NCI-H460 (cell line): ENCODE measurements at regions not wholly inside any gene's neighbourhood (a gene's known extent, or its start where the extent isn't known, plus 50 kb on each side); places are given as distances from the start of the nearest gene placed in this dataset.
"Not testable (repeated sequence)": the region's sequence is repeated elsewhere in the genome, so short reads cannot be mapped to it uniquely, and the experiment has no call there.

Source experiments
- DNase-seq: peaks from one replicate; pipeline ENCODE4 v3.0.0-alpha.2; 2016; ENCODE audit warnings: low read depth; ENCODE audit errors: extremely low read depth

DNA sequence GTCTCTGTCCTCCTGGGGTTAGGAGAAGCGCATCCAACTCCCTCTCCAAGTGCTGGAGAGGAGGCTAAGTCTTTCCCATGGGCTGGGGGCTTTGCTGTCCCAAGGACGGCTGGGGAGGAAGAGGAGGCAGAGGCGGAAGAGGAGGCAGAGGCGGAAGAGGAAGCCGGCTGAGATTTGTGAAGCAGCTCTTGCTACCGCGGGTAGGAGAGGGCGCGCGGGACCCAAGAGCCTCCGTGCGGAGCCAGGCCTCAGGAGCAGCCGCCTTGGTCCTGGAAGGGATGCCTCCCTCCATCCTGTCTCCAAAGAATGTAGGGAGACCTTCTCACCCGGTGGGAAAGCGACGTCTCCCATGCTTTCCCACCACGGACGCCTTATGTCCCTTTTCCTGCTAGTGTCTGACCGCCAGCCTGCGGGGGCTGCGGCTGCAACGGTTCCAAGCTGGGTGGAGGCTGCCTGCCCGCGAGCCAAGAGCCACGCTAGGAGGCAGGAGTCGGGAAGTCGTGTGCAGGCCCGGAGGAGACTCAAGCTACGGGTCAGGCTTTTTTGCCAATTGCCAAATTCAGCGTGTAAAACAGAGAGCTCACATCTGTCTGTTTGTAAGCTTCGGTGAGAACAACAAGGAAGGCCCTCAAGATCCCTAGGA, 320.3 kb downstream of the FAM72C start:
- no peak for DNase-seq

DNA sequence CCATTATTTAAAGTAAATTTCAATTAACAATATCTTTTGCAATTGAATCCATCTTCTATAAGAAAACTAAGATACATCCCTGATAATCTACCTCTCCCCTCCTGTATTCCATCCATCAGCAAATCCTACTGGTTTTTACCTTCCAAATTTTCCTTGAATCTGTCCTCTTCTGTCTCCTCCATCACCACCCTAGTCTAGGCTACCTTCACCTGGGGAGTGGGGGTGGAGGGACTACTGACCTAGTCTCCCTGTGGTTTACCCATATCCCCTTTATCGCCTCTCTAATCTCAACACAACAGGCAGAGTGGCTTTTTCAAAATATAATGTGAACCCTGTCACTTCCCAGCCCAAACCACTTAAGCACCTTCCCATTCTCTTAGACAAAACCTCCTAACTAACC, 327.8 kb downstream of the FAM72C start:
- DNase-seq, result not testable (repeated sequence)

- no peak for DNase-seq
These were observed 328.5 kb downstream of the FAM72C start for GRCh38 chr1:143643148-143643885.

GRCh38 chr1:143625886-143626285, 345.9 kb downstream of the FAM72C start:
- DNase-seq, result no peak

- DNase-seq, result no peak
These were observed 351.9 kb downstream of the FAM72C start for GRCh38 chr1:143619851-143620250.

GRCh38 chr1:143611159-143611558, 360.6 kb downstream of the FAM72C start:
- DNase-seq, result peak; percentile 9

GRCh38 chr1:143610196-143610595, 361.6 kb downstream of the FAM72C start:
- no peak for DNase-seq

GRCh38 chr1:143604887-143605286, 366.9 kb downstream of the FAM72C start:
- DNase-seq, result no peak

DNA sequence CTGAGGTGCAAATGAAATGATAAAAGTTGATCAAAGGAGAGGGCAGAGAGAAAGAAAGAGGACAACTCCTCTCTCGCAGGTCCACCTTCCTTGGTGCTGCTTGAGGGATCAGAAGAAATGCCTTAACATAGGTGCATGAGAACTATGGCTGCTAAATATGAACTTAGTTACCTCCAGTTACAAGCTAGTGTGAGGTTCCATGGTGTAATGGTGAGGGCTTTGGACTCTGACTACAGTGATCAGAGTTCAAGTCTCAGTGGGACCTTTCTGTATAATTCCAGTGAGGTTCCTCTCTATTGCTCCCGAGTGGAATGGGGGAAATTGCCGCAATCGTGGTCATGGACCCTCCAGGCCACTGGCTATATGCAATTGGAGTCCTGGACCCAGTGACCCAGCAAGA, 387.3 kb downstream of the FAM72C start:
- DNase-seq, result no peak

- DNase-seq, result no peak
These were observed 396.8 kb downstream of the FAM72C start for GRCh38 chr1:143574891-143575520.

DNA sequence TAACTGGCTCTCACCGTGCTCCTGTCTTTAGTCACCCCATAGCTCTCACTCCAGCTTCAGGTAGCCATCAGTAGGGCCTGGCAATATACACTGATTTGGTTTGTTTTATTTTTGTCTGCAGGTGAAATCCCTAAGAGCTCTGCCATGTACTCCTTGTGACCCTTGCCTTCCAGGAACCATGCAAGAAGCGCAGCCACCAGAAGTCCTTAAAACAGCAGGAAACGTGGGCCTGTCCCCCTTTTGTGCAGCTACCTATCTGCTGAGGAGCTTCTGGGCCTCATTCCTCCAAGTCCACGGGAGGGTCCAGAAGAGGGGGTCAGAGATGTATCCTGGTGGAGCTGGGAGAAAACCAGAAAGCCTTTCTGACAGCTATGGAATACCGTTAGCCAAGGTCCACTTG, 399.1 kb downstream of the FAM72C start:
- DNase-seq, result not testable (repeated sequence)

- not testable (repeated sequence) for DNase-seq
These were observed 408.0 kb downstream of the FAM72C start for GRCh38 chr1:143563761-143564160.

DNA sequence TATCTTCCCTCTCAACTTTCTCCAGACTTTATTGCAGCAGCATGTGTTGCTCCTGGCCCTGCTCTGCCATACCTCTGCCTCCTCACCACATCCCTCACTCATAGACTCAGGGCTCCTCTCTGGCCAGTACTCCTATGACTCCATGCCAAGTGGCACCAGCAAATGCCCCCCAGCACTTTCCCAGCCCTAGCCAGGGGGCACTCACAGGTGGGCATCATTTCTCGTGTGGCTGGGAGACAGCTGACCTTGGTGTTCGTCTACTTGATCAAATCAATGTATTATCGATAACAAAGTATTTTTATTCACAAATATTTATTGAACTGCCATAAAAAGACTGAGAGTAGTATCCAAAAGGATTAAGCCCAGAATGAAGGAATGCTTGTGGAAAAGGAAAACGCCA, 418.2 kb downstream of the FAM72C start:
- no peak for DNase-seq

- not testable (repeated sequence) for DNase-seq
These were observed 467.1 kb downstream of the FAM72C start for GRCh38 chr1:143504703-143505102.

DNA sequence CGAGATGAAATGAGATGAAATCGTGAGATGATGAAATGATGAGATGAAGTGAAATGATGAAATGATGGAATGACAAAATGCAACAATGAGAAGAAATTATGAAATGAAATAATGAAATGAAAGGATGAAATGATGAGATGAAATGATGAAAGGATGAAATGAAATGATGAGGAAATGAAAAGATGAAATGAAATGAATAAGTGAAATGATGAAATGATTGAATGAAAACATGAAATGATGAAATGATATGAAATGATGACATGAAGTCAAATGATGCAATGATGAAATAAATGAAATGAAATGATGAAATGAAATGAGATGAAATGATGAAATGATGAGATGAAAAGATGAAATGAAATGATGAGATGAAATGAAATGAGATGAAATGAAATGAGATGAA, 467.7 kb downstream of the FAM72C start:
- DNase-seq, result not testable (repeated sequence)

GRCh38 chr1:143503048-143503447, 468.7 kb downstream of the FAM72C start:
- not testable (repeated sequence) for DNase-seq

DNA sequence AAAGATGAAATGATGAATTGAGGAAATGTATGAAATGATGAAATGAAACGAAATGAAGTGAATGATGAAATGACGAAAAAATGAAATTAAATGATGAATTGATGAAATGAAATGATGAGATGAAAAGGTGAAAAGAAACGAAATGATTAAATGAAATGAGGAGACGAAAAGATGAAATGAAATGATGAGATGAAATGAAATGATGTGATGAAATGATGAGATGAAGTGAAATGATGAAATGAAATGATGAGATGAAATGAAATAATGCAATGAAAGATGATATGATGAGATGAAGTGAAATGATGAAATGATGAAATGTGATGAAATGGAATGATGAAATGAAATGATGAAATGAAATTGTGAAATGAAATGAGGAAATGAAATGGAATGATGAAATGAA, 469.7 kb downstream of the FAM72C start:
- not testable (repeated sequence) for DNase-seq

DNA sequence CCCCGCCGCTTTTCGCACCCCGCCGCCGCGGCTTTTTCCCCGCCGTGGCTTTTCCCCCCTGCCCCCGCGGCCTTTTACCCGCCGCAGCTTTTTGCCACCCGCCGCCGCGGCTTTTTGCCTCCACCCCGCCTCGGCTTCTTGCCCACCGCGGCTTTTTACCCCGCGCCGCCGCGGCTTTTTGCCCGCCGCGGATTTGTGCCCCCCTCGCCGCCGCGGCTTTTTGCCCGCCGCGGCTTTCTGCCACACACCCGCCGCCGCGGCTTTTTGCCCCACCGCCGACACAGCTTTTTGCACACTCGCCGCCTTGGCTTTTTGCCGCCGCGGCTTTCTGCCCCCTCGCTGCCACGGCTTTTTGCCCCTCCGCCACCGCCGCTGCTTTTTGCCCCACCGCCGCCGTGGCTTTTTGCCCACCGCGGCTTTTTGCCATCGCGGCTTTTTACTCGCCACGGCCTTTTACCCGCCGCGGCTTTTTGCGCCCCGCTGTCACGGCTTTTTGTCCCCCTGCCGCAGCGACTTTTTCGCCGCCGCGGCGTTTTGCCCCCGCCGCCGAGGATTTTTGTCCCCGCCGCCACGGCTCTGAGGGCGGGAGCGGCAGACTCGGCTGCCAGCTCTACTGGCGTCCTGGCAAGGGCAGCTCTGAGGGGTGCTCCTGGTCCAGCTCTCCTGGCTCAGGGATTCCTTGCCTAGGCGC, 473.6 kb downstream of the FAM72C start:
- not testable (repeated sequence) for DNase-seq

GRCh38 chr1:143497374-143497747, 474.4 kb downstream of the FAM72C start:
- no peak for DNase-seq

DNA sequence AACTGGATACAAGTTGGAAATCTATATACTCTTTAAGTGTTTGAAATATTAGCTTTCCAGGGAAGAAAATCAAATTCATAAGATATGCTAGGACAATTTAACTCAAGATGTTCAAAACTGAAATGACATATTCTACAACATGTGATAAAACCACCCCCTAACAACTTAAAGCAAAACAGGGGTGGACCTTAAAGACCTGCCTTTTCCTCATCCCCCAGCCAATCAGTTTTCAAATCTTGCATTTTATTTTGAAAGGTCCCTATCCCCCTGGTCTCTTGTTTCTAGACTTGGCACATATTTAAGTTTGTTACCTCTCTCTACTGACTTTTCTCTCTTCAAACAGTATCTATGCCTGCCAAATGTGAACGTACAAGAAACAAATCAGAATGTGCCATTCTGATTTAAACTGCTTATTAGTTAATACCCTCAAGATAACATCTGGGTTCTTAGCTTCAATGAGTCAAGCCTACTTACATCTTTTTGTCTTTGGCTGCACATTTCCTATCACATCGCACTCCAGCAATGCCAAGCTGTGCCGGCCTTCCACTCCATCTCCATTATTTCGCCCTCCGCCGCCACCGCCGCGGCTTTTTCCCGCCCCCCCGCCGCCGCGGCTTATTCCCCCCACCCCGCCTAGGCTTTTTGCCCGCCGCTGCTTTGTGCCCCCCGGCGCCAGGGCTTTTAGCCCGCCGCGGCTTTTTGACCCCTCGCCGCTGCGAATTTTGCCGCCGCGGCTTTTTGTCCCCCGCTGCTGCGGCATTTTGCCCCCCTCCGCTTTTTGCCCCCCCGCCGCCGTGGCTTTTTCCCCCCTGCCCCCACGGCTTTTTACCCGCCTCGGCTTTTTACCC, 475.0 kb downstream of the FAM72C start:
- DNase-seq, result not testable (repeated sequence)
